ENCODE measurements at regions not wholly inside any gene's neighbourhood (a gene's known extent, or its start where the extent isn't known, plus 50 kb on each side); places are given as distances from the start of the nearest gene placed in this dataset.

- H3K18ac ChIP-seq (ENCODE audit: insufficient read length, low read depth, low read length), result no peak overlapping the region
- no peak overlapping the region for H2BK120ac ChIP-seq (ENCODE audit: low read depth, low read length, poor library complexity, severe bottlenecking)
- no peak overlapping the region for H4K91ac ChIP-seq (ENCODE audit: insufficient read length, low read depth, low read length)
- Mint-ChIP-seq H3K4me1 (peaks cover 6 to 9% of the 10 kb centered on the region in 2 experiments), H3K27ac (no peak overlapping the region), H3K9me3 (no peaks in the 10 kb centered on the region), H3K27me3 (ENCODE audit: low read depth) (no peaks in the 10 kb centered on the region), H3K4me3 (no peak overlapping the region), H3K36me3 (ENCODE audit: insufficient read depth in 1 of 3, low read depth in 3 of 3) (no peaks in the 10 kb centered on the region)
- no peak overlapping the region for H3K14ac ChIP-seq (ENCODE audit: insufficient read depth, low read length)
- no peak overlapping the region for H2AFZ ChIP-seq (ENCODE audit: low read length)
- no peaks in the 10 kb centered on the region for H3K79me2 ChIP-seq (ENCODE audit: insufficient read depth, low read length)
- no peak overlapping the region for H3K4ac ChIP-seq (ENCODE audit: low read depth, low read length)
- no peaks in the 10 kb centered on the region for H3K9me3 ChIP-seq (ENCODE audit: control insufficient read depth, low read depth, low read length)
- no peak for TF ChIP-seq CTCF (conservative IDR thresholded peaks at IDR 0.05)
- no peak overlapping the region for H4K8ac ChIP-seq (replicated peaks; ENCODE audit: insufficient read length, low read depth, low read length)
- DNase-seq, result no peak
- H3K79me1 ChIP-seq (ENCODE audit: insufficient read depth, low read depth, low read length, poor library complexity, severe bottlenecking), result no peaks in the 10 kb centered on the region
- H2BK15ac ChIP-seq (ENCODE audit: low read depth, low read length), result no peak overlapping the region
- no peak overlapping the region for H3K56ac ChIP-seq (ENCODE audit: insufficient read length, low read depth, low read length)
- no peaks in the 10 kb centered on the region for H3K23me2 ChIP-seq (ENCODE audit: insufficient read length, low read depth, low read length, poor library complexity, severe bottlenecking)
- no peak overlapping the region for H3T11ph ChIP-seq (ENCODE audit: low read length)
- peaks cover 4% of the 10 kb centered on the region; the same call in 1 of the 2 replicates for H3K4me1 ChIP-seq (ENCODE audit: insufficient read depth, low read length)
- no peak overlapping the region for H3K27ac ChIP-seq (ENCODE audit: insufficient read length, low read depth, low read length)
- H3K27me3 ChIP-seq (ENCODE audit: insufficient read depth, low read length), result no peaks in the 10 kb centered on the region
- WGBS (ENCODE audit: extremely low coverage, insufficient read length, low lambda C conversion rate), result no CpG with 5 or more reads among the region's 4 CpGs
- H2AK5ac ChIP-seq (ENCODE audit: insufficient read length, low read length), result no peak overlapping the region
- H3K9ac ChIP-seq (ENCODE audit: extremely low read depth, insufficient read length, low read length), result no peak overlapping the region
- H2BK20ac ChIP-seq (ENCODE audit: low read depth, low read length, poor library complexity, severe bottlenecking), result no peak overlapping the region
- H2BK12ac ChIP-seq (ENCODE audit: insufficient read length, low read depth, low read length), result no peak overlapping the region
- H2BK5ac ChIP-seq (ENCODE audit: insufficient read length, low read length), result no peak overlapping the region
- no peaks in the 10 kb centered on the region for H4K20me1 ChIP-seq (ENCODE audit: control insufficient read depth, insufficient read depth, insufficient read length)
- no peak overlapping the region for H4K5ac ChIP-seq (ENCODE audit: insufficient read length, low read depth, low read length)
- H3K4me2 ChIP-seq (ENCODE audit: insufficient read depth, insufficient read length, low read length), result no peak overlapping the region
- H3K23ac ChIP-seq (ENCODE audit: insufficient read length, low read depth, low read length), result no peak overlapping the region
Measured at GRCh38 chr13:107339209-107339608, 771.3 kb upstream of the ARGLU1 start.

All from H9 (cell line).